Neural progenitor cell (in vitro differentiated cells): ENCODE measurements at regions not wholly inside any gene's neighbourhood (a gene's known extent, or its start where the extent isn't known, plus 50 kb on each side); places are given as distances from the start of the nearest gene placed in this dataset.

Source experiments
- EZH2 ChIP-seq: fragments of 200-600 bp; sonication (generic); IDR thresholded peaks from 2 replicates; pipeline ENCODE4 v1.6.1; 2017; ENCODE audit warnings: antibody characterized with exemption, mild to moderate bottlenecking, moderate library complexity
- TF ChIP-seq, protein P1 (sequence below): fragments of 200-600 bp; sonication (generic); IDR thresholded peaks from 2 replicates; pipeline ENCODE4 v1.5.1; 2017; ENCODE audit warnings: antibody characterized with exemption, mild to moderate bottlenecking

DNA sequence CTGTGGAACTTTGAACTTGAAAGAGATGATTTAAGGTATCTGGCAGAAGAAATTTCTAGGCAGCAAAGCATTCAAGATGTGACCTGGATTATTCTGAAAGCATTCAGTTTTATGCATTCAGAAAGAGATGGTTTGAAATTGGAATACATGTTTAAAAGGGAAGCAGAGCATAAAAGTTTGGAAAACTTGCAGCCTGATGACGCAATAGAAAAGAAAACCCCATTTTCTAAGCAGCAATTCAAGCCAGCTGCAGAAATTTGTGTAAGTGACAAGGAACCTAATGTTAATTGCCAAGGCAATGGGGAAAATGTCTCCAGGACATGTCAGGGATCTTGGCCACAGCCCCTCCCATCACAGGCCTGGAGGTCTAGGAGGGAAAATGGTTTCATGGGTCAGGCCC, 354.0 kb downstream of the ZNF326 start:
- TF ChIP-seq, protein P1, sequence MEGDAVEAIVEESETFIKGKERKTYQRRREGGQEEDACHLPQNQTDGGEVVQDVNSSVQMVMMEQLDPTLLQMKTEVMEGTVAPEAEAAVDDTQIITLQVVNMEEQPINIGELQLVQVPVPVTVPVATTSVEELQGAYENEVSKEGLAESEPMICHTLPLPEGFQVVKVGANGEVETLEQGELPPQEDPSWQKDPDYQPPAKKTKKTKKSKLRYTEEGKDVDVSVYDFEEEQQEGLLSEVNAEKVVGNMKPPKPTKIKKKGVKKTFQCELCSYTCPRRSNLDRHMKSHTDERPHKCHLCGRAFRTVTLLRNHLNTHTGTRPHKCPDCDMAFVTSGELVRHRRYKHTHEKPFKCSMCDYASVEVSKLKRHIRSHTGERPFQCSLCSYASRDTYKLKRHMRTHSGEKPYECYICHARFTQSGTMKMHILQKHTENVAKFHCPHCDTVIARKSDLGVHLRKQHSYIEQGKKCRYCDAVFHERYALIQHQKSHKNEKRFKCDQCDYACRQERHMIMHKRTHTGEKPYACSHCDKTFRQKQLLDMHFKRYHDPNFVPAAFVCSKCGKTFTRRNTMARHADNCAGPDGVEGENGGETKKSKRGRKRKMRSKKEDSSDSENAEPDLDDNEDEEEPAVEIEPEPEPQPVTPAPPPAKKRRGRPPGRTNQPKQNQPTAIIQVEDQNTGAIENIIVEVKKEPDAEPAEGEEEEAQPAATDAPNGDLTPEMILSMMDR, result no peak
- no peak for TF ChIP-seq EZH2
